Stimulated activated CD8-positive, alpha-beta memory T cell treated with anti-CD3 and anti-CD28 coated beads, Interleukin-15, amount 100 ng/mL, for 24 hours (primary cell): ENCODE measurements at regions not wholly inside any gene's neighbourhood (a gene's known extent, or its start where the extent isn't known, plus 50 kb on each side); places are given as distances from the start of the nearest gene placed in this dataset.
"Not testable (repeated sequence)": the region's sequence is repeated elsewhere in the genome, so short reads cannot be mapped to it uniquely, and the experiment has no call there.

Source experiments
- DNase-seq: peaks from one replicate; pipeline ENCODE4 v3.0.0-alpha.2; 2020; ENCODE audit warnings: low read depth

- DNase-seq: no peak
Observed at GRCh38 chr2:82075875-82076274, 1771.3 kb upstream of the LRRTM1 start.

GRCh38 chr2:82062463-82062862 lies 1757.9 kb upstream of the LRRTM1 start:
- no peak for DNase-seq

- DNase-seq: no peak
Observed at GRCh38 chr2:82055846-82056245, 1751.3 kb upstream of the LRRTM1 start.

- DNase-seq: no peak
Observed at GRCh38 chr2:82043867-82044266, 1739.3 kb upstream of the LRRTM1 start.

- no peak for DNase-seq
Observed at GRCh38 chr2:82027921-82028615, 1723.5 kb upstream of the LRRTM1 start.

- no peak for DNase-seq
Observed at GRCh38 chr2:82023710-82024109, 1719.2 kb upstream of the LRRTM1 start.

- no peak for DNase-seq
Observed at GRCh38 chr2:82013641-82014040, 1709.1 kb upstream of the LRRTM1 start.

GRCh38 chr2:82007071-82007664 lies 1702.6 kb upstream of the LRRTM1 start:
- DNase-seq: no peak

GRCh38 chr2:82005889-82006288 lies 1701.3 kb upstream of the LRRTM1 start:
- not testable (repeated sequence) for DNase-seq

GRCh38 chr2:82001614-82002013 lies 1697.1 kb upstream of the LRRTM1 start:
- DNase-seq: no peak

- DNase-seq: no peak
Observed at GRCh38 chr2:82000606-82001005, 1696.1 kb upstream of the LRRTM1 start.

GRCh38 chr2:81996332-81996731 lies 1691.8 kb upstream of the LRRTM1 start:
- DNase-seq: no peak

- no peak for DNase-seq
Observed at GRCh38 chr2:81991282-81991681, 1686.7 kb upstream of the LRRTM1 start.

- DNase-seq: no peak
Observed at GRCh38 chr2:81987370-81987769, 1682.8 kb upstream of the LRRTM1 start.

- DNase-seq: no peak
Observed at GRCh38 chr2:81984969-81985637, 1680.6 kb upstream of the LRRTM1 start.

GRCh38 chr2:81981585-81981984 lies 1677.0 kb upstream of the LRRTM1 start:
- no peak for DNase-seq

- DNase-seq: no peak
Observed at GRCh38 chr2:81979086-81979485, 1674.5 kb upstream of the LRRTM1 start.

GRCh38 chr2:81976998-81977397 lies 1672.4 kb upstream of the LRRTM1 start:
- no peak for DNase-seq

GRCh38 chr2:81974216-81974615 lies 1669.7 kb upstream of the LRRTM1 start:
- no peak for DNase-seq

GRCh38 chr2:81942876-81943275 lies 1638.3 kb upstream of the LRRTM1 start:
- DNase-seq: no peak

- DNase-seq: no peak
Observed at GRCh38 chr2:81942136-81942680, 1637.7 kb upstream of the LRRTM1 start.

GRCh38 chr2:81940266-81940955 lies 1635.9 kb upstream of the LRRTM1 start:
- DNase-seq: no peak

- DNase-seq: no peak
Observed at GRCh38 chr2:81937944-81938343, 1633.4 kb upstream of the LRRTM1 start.
